ENCODE measurements at regions not wholly inside any gene's neighbourhood (a gene's known extent, or its start where the extent isn't known, plus 50 kb on each side); places are given as distances from the start of the nearest gene placed in this dataset.
"Not testable (repeated sequence)": the region's sequence is repeated elsewhere in the genome, so short reads cannot be mapped to it uniquely, and the experiment has no call there.

DNA sequence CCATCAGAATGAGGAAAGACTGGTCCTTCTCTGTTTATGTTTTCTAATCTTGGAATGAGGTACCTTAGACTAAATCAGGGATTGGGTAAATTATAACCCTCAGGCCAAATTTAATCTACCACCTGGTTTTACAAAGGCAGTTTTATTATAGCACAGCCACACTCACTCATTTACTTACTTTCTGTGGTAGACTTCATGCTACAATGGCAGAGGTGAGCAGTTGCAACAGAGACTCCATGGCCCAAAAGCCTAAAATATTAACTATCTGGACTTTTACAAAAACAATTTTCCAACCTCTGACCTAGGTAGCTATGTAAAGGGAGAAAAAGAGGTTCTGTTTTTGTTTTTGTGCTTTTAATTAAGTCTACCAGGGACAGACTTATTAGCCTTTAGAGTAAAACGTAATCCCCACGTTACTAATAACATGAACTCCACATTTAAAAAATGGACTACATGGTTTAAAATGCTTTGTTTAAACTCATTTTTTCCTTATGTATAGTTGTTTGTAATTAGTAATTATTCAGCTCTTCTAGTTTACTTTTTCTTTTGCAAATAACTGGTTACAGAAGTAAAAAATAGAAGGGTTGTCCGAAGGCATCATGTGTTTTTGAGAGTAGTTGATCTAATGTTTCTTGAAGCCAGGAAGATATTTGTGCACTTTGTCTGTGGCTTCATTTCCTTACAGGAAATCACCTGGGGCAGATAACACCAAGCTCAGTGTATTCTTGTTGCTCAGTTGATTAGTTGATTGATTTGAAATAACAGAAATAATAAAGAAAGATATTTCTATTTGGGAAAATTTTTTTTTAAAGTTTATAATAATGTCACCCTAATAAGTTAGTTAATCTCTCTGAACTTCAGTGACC is 57.6 kb upstream of the ATP2B1 start:
- Histone ChIP-seq H2AFZ (ENCODE audit: low read depth, low read length) (no peak overlapping the region), H3K79me2 (ENCODE audit: insufficient read depth, low read length) (no peaks in the 10 kb centered on the region), H3K4me2 (ENCODE audit: low read length) (no peak overlapping the region), H3K27ac (ENCODE audit: low read depth, low read length) (no peak overlapping the region), H3K4me3 (ENCODE audit: insufficient read depth, low read depth, low read length) (no peak overlapping the region), H4K20me1 (ENCODE audit: insufficient read depth, low read length) (no peaks in the 10 kb centered on the region), H3K9ac (ENCODE audit: low read length) (no peak overlapping the region), H3K9me3 (ENCODE audit: insufficient read depth, low read depth, low read length) (no peaks in the 10 kb centered on the region), H3K36me3 (ENCODE audit: insufficient read depth, low read length) (no peaks in the 10 kb centered on the region), H3K27me3 (ENCODE audit: insufficient read depth, low read length) (no peaks in the 10 kb centered on the region), H3K4me1 (ENCODE audit: insufficient read depth, low read length) (peaks cover 7% of the 10 kb centered on the region)
- peaks cover 7% of the 10 kb centered on the region for H3K9me3 Mint-ChIP-seq (ENCODE audit: unreplicated experiment)
- TF ChIP-seq, protein P1, sequence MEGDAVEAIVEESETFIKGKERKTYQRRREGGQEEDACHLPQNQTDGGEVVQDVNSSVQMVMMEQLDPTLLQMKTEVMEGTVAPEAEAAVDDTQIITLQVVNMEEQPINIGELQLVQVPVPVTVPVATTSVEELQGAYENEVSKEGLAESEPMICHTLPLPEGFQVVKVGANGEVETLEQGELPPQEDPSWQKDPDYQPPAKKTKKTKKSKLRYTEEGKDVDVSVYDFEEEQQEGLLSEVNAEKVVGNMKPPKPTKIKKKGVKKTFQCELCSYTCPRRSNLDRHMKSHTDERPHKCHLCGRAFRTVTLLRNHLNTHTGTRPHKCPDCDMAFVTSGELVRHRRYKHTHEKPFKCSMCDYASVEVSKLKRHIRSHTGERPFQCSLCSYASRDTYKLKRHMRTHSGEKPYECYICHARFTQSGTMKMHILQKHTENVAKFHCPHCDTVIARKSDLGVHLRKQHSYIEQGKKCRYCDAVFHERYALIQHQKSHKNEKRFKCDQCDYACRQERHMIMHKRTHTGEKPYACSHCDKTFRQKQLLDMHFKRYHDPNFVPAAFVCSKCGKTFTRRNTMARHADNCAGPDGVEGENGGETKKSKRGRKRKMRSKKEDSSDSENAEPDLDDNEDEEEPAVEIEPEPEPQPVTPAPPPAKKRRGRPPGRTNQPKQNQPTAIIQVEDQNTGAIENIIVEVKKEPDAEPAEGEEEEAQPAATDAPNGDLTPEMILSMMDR (IDR thresholded peaks at IDR 0.05; ENCODE audit: insufficient read depth, low read depth, low read length), result no peak
- TF ChIP-seq EZH2 (IDR thresholded peaks at IDR 0.05; ENCODE audit: insufficient read depth, low read length), result no peak
- no peak for DNase-seq (ENCODE audit: low read depth)
- peaks cover 13% of the 10 kb centered on the region for H3K4me1 Mint-ChIP-seq (ENCODE audit: low read depth, unreplicated experiment)
- H3K27ac Mint-ChIP-seq (ENCODE audit: unreplicated experiment), result no peak overlapping the region
- H3K36me3 Mint-ChIP-seq (ENCODE audit: low read depth, unreplicated experiment), result no peaks in the 10 kb centered on the region
- H3K27me3 Mint-ChIP-seq (ENCODE audit: low read depth, unreplicated experiment), result no peaks in the 10 kb centered on the region
- FAIRE-seq, result no peak
- H3K4me3 Mint-ChIP-seq (ENCODE audit: unreplicated experiment), result no peak overlapping the region

GRCh38 chr12:89764164-89764563 is 55.5 kb upstream of the ATP2B1 start:
- not testable (repeated sequence) for H3K27me3 ChIP-seq (ENCODE audit: insufficient read depth, low read length); H3K36me3 ChIP-seq (ENCODE audit: insufficient read depth, low read length); FAIRE-seq; H3K4me2 ChIP-seq (ENCODE audit: low read length); H3K4me1 Mint-ChIP-seq (ENCODE audit: low read depth, unreplicated experiment); DNase-seq (ENCODE audit: low read depth); H3K9me3 ChIP-seq (ENCODE audit: insufficient read depth, low read depth, low read length); H3K36me3 Mint-ChIP-seq (ENCODE audit: low read depth, unreplicated experiment); H3K27me3 Mint-ChIP-seq (ENCODE audit: low read depth, unreplicated experiment); H3K9me3 Mint-ChIP-seq (ENCODE audit: unreplicated experiment); H3K27ac ChIP-seq (ENCODE audit: low read depth, low read length); H4K20me1 ChIP-seq (ENCODE audit: insufficient read depth, low read length); H3K9ac ChIP-seq (ENCODE audit: low read length); H3K27ac Mint-ChIP-seq (ENCODE audit: unreplicated experiment); H3K4me1 ChIP-seq (ENCODE audit: insufficient read depth, low read length); H3K79me2 ChIP-seq (ENCODE audit: insufficient read depth, low read length); H2AFZ ChIP-seq (ENCODE audit: low read depth, low read length); H3K4me3 Mint-ChIP-seq (ENCODE audit: unreplicated experiment); H3K4me3 ChIP-seq (ENCODE audit: insufficient read depth, low read depth, low read length)

DNA sequence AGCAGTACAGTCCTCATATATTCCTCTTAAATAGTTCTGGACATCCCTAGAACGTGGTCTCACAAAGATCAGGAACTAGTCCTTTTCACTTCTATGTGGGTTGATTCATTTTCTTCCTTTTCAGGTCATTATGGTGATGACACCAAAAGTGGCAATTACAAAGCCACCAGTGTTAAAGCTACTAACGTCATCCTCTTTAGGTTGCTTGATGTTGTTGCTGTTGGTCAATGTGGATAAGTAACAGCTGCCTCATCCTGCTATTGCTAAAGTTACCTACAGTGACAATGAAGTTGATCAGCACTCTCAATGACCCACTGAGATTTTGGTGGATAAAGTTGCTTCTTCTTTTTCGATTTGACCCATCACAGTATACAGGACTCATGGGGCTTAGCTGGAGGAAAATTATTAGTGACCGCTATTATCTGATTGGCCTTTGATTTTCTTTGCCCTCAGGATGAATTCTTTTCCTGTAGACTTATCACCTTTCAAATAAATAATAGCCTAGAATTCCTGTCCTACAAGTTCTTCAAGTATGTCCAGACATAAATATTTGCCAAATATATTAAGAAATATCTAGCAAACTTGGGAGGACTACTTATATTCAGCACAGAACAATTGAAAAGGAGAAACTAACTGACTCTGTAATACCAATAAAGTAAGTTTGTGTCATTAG is 54.0 kb upstream of the ATP2B1 start:
- DNase-seq (ENCODE audit: low read depth), result no peak
- no peak for TF ChIP-seq EZH2 (IDR thresholded peaks at IDR 0.05; ENCODE audit: insufficient read depth, low read length)
- TF ChIP-seq, protein P1 (IDR thresholded peaks at IDR 0.05; ENCODE audit: insufficient read depth, low read depth, low read length), result no peak
- no peak overlapping the region for H2AFZ ChIP-seq (ENCODE audit: low read depth, low read length)
- H3K9ac ChIP-seq (ENCODE audit: low read length), result no peak overlapping the region
- H3K36me3 Mint-ChIP-seq (ENCODE audit: low read depth, unreplicated experiment), result no peaks in the 10 kb centered on the region
- no peaks in the 10 kb centered on the region for H4K20me1 ChIP-seq (ENCODE audit: insufficient read depth, low read length)
- no peak overlapping the region for H3K27ac ChIP-seq (ENCODE audit: low read depth, low read length)
- no peak overlapping the region for H3K4me2 ChIP-seq (ENCODE audit: low read length)
- peaks cover 2% of the 10 kb centered on the region for H3K4me1 Mint-ChIP-seq (ENCODE audit: low read depth, unreplicated experiment)
- FAIRE-seq, result no peak
- no peaks in the 10 kb centered on the region for H3K27me3 Mint-ChIP-seq (ENCODE audit: low read depth, unreplicated experiment)
- no peak overlapping the region for H3K4me3 Mint-ChIP-seq (ENCODE audit: unreplicated experiment)
- H3K4me3 ChIP-seq (ENCODE audit: insufficient read depth, low read depth, low read length), result no peak overlapping the region
- no peaks in the 10 kb centered on the region for H3K36me3 ChIP-seq (ENCODE audit: insufficient read depth, low read length)
- no peaks in the 10 kb centered on the region for H3K9me3 ChIP-seq (ENCODE audit: insufficient read depth, low read depth, low read length)
- no peaks in the 10 kb centered on the region for H3K27me3 ChIP-seq (ENCODE audit: insufficient read depth, low read length)
- peaks cover 5% of the 10 kb centered on the region for H3K9me3 Mint-ChIP-seq (ENCODE audit: unreplicated experiment)
- no peak overlapping the region for H3K27ac Mint-ChIP-seq (ENCODE audit: unreplicated experiment)
- H3K79me2 ChIP-seq (ENCODE audit: insufficient read depth, low read length), result no peaks in the 10 kb centered on the region
- no peaks in the 10 kb centered on the region for H3K4me1 ChIP-seq (ENCODE audit: insufficient read depth, low read length)
